Progenitor cell of endocrine pancreas (in vitro differentiated cells): ENCODE measurements at regions not wholly inside any gene's neighbourhood (a gene's known extent, or its start where the extent isn't known, plus 50 kb on each side); places are given as distances from the start of the nearest gene placed in this dataset.

ENCODE experiments used
- DNase-seq: peaks from one replicate; pipeline ENCODE4 v3.0.0; 2021; ENCODE audit warnings: low spot score; ENCODE audit not compliant: unreplicated experiment
- H3K27ac Mint-ChIP-seq: 2 replicates; pipeline ENCODE4 v1.8.0; 2021; ENCODE audit warnings: mild to moderate bottlenecking, moderate library complexity, mixed read lengths
- H3K27me3 Mint-ChIP-seq: 2 replicates; pipeline ENCODE4 v1.8.0; 2021; ENCODE audit warnings: mixed read lengths
- H3K36me3 Mint-ChIP-seq: 2 replicates; pipeline ENCODE4 v1.8.0; 2022; ENCODE audit warnings: mixed read lengths; ENCODE audit not compliant: insufficient read depth
- H3K4me1 Mint-ChIP-seq: 2 replicates; pipeline ENCODE4 v1.8.0; 2021; ENCODE audit warnings: low read depth, mixed read lengths
- H3K4me3 Mint-ChIP-seq: 2 replicates; pipeline ENCODE4 v1.8.0; 2021; ENCODE audit warnings: low read depth, mild to moderate bottlenecking, moderate library complexity, mixed read lengths
- H3K9me3 Mint-ChIP-seq: 2 replicates; pipeline ENCODE4 v1.8.0; 2021; ENCODE audit warnings: low read depth, mixed read lengths
- TF ChIP-seq, protein P1 (sequence below): fragments of 200-600 bp; sonication (generic); IDR thresholded peaks from one replicate; pipeline ENCODE4 v1.5.0; 2021; ENCODE audit warnings: antibody characterized with exemption, mild to moderate bottlenecking; ENCODE audit not compliant: unreplicated experiment

DNA sequence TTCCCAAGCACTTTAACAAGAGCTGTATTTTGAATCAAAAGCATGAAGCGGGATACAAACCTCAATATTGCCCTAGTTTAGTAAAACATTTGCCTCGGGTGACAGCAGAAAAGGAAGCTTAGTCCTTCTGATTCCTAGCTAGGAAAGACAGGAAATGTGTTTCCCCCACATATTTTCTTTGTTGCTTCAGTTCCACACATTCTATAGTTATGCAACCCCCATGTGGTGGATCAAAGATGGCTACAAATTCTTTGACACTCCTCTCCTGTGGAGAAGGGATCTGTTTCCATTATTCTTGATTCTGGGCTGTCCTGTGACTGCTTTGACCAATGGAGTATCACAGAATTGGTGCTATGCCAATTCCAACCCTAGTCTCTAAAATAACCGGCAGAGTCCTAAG is 89.1 kb upstream of the SLC30A5 start:
- Mint-ChIP-seq H3K4me3 (no peak overlapping the region), H3K27ac (no peak overlapping the region), H3K9me3 (no peaks in the 10 kb centered on the region), H3K36me3 (no peaks in the 10 kb centered on the region), H3K4me1 (no peaks in the 10 kb centered on the region), H3K27me3 (peaks cover 19% of the 10 kb centered on the region)
- no peak for DNase-seq
- TF ChIP-seq, protein P1, sequence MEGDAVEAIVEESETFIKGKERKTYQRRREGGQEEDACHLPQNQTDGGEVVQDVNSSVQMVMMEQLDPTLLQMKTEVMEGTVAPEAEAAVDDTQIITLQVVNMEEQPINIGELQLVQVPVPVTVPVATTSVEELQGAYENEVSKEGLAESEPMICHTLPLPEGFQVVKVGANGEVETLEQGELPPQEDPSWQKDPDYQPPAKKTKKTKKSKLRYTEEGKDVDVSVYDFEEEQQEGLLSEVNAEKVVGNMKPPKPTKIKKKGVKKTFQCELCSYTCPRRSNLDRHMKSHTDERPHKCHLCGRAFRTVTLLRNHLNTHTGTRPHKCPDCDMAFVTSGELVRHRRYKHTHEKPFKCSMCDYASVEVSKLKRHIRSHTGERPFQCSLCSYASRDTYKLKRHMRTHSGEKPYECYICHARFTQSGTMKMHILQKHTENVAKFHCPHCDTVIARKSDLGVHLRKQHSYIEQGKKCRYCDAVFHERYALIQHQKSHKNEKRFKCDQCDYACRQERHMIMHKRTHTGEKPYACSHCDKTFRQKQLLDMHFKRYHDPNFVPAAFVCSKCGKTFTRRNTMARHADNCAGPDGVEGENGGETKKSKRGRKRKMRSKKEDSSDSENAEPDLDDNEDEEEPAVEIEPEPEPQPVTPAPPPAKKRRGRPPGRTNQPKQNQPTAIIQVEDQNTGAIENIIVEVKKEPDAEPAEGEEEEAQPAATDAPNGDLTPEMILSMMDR, result no peak

DNA sequence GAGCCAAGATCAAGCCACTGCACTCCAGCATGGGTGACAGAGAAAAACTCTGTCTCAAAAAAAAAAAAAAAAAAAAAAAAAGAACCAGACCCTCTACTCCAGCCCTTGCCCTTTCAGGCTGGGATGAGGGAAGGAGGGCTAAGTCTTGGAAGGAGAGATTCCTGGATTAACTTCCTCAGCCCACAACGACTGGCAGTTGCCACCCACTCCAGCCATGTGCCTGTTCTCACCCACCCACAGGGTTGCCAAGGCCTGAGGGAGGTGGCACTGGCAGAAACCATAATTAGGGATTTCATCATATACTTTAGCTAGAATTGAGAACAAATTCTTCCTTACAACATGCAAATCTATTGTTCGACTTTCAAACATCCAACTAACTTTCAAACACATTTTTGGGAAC is 87.8 kb upstream of the SLC30A5 start:
- TF ChIP-seq, protein P1, result no peak
- Mint-ChIP-seq H3K4me3 (no peak overlapping the region), H3K27me3 (peaks cover 23% of the 10 kb centered on the region), H3K9me3 (no peaks in the 10 kb centered on the region), H3K36me3 (no peaks in the 10 kb centered on the region), H3K4me1 (no peaks in the 10 kb centered on the region), H3K27ac (no peak overlapping the region)
- DNase-seq, result no peak

DNA sequence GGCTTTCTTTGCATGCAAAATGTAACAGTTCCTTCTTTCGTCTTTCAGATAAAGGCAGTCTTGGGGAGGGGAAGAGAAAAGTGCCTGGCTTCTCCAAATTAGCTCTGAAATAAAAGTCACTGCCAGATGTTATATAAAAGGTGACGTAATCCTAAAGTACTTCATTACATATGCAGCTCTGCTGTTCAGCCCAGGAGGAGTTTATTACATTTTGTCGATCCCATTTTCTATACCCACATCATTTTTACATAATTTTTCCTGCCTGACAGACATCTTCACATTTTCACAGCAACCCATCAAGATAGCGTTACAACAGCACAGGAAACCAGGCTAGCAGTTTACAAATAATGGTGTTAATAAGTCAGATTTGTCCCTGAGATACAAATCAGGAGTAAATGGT is 86.7 kb upstream of the SLC30A5 start:
- no peaks in the 10 kb centered on the region for H3K36me3 Mint-ChIP-seq
- no peak for DNase-seq
- H3K27me3 Mint-ChIP-seq, result peaks cover 23% of the 10 kb centered on the region
- no peaks in the 10 kb centered on the region for H3K4me1 Mint-ChIP-seq
- H3K27ac Mint-ChIP-seq, result no peak overlapping the region
- no peak overlapping the region for H3K4me3 Mint-ChIP-seq
- no peaks in the 10 kb centered on the region for H3K9me3 Mint-ChIP-seq
- TF ChIP-seq, protein P1, result no peak

DNA sequence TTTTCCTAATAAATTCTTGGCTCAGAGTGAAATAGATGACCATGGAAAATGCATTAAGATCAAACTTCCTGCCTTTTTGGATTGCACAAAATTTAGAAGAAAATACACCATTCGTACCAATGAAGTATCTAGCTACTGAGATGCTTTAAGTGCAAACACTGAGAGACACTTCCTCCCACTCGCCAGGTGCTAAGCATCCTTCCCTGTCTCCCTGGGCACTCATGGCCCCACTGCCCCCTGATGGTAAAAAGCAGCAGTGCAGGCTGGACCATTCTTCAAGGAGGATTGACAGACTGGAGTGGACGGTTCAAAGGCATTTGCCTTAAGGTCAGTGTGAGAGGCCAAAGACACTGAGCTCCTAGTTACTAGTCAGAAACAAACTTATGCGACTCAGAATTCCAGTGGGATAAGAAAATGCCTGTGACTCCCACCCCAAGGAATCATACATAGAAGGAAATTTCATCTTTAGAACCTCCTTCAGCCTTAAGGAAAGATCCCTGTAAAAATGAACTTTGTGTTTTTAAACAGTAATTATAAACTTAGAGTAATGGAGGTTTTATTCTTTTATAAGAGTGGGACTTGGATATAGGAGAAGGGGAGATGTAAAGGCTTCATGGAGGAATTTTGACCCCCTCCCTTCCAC is 86.0 kb upstream of the SLC30A5 start:
- Mint-ChIP-seq H3K27me3 (peaks cover 23% of the 10 kb centered on the region), H3K9me3 (no peaks in the 10 kb centered on the region), H3K4me3 (no peak overlapping the region), H3K36me3 (no peaks in the 10 kb centered on the region), H3K27ac (no peak overlapping the region), H3K4me1 (no peaks in the 10 kb centered on the region)
- TF ChIP-seq, protein P1, result peak; percentile 90
- peak; percentile 65 for DNase-seq

DNA sequence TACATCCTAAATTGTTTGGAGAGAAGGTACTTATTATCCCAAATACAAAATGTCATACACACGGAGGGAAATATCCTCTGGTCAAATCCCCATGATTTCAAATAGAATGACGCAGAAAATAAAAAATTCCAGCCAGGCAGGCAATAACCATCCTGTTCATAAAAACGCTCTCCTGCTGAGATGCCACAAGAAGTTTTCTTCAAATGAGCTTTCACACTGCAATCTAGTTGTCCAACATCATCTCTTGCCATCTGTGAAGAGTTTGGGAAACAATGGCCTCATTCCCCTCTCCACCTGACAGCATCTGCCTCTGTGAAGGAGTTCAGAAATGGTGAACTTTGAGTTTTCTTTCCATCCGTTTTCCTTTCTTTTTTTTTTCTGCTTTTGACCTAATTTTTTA is 83.3 kb upstream of the SLC30A5 start:
- TF ChIP-seq, protein P1, result no peak
- H3K36me3 Mint-ChIP-seq, result no peaks in the 10 kb centered on the region
- no peak overlapping the region for H3K27ac Mint-ChIP-seq
- H3K27me3 Mint-ChIP-seq, result peaks cover 20% of the 10 kb centered on the region
- DNase-seq, result no peak
- H3K4me1 Mint-ChIP-seq, result no peaks in the 10 kb centered on the region
- H3K4me3 Mint-ChIP-seq, result no peak overlapping the region
- H3K9me3 Mint-ChIP-seq, result no peaks in the 10 kb centered on the region
